ENCODE measurements at regions not wholly inside any gene's neighbourhood (a gene's known extent, or its start where the extent isn't known, plus 50 kb on each side); places are given as distances from the start of the nearest gene placed in this dataset.

GRCh38 chr15:98144388-98144787, 183.9 kb downstream of the ARRDC4 start:
- no peak for DNase-seq (ENCODE audit: low spot score)

DNA sequence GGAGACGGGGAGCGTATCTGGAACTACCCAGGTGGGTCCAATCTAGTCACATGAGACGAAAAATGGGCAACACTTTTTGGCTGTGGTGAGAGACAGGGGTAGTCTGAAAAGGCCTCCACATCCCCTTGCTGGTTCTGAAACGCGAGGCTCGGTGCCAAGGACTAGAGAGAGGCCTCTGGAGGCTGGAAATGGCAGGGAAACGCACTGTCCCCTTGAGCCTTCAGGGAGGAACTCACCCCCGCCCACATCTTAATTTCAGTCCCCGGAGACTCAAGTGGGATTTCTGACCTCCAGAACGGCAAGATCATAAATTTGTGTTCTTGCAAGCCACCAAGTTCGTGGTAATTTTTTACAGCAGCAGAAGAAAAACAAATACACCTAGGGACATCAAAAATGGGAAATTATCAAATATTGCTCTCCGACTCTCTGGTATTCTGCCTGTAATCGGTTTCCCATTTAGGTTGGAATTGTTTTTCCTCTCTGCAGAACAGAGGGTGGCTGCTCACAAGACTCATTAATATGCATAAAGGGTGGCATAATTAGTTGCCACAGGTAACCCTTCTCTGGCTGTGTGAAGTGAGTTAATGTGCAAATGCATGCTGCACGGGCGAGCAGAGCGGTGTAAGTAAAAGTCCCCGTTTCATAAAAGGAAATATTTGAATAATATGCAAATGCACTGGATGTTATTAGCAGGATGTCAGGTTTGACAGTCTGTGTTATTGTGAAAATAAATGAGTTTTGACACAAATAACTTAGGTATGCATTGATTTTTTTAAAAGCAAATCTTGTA, 185.7 kb downstream of the ARRDC4 start:
- no peak for DNase-seq (ENCODE audit: low spot score)

DNA sequence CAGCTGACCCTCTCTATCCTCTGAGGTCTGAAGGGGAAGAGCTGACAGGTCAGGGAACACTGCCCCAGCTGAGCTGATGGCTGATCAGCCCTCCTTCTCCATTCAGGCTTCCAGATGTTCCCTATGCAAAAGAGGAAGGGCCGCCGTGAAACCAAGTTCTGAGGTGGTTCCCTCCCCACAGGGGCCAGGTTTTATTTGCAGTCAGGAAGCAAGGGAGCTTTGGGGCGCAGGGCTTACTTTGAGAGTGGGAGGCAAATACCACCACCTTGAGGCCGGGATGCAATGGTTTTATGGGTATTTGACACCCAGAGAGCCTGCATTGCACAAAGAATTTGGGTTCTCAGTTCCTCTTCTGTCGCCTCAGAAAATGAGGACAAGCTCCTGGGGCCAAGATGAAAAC, 186.9 kb downstream of the ARRDC4 start:
- no peak for DNase-seq (ENCODE audit: low spot score)

DNA sequence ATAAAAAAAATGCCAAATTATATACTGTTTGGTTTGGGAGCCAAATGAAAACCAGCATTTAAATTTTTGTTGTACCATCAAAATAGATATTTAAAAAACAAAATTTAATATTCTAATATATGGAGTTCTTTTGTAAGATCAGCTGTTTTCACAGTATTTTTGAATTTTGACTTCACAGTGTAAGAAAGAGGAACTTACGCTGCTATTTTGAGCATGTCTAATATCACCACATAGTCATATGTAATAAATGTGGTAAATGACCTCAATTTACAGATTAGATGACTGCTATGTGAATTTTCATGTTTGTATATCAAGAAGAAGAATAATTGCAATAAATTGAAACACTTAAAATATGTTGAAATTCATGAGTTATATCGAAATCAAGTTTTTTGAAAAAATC, 189.6 kb downstream of the ARRDC4 start:
- DNase-seq (ENCODE audit: low spot score): no peak

- no peak for DNase-seq (ENCODE audit: low spot score)
Observed at GRCh38 chr15:98150536-98150935, 190.0 kb downstream of the ARRDC4 start.

- DNase-seq (ENCODE audit: low spot score): no peak
Observed at GRCh38 chr15:98151096-98151495, 190.6 kb downstream of the ARRDC4 start.

GRCh38 chr15:98152156-98152555, 191.7 kb downstream of the ARRDC4 start:
- DNase-seq (ENCODE audit: low spot score): no peak

DNA sequence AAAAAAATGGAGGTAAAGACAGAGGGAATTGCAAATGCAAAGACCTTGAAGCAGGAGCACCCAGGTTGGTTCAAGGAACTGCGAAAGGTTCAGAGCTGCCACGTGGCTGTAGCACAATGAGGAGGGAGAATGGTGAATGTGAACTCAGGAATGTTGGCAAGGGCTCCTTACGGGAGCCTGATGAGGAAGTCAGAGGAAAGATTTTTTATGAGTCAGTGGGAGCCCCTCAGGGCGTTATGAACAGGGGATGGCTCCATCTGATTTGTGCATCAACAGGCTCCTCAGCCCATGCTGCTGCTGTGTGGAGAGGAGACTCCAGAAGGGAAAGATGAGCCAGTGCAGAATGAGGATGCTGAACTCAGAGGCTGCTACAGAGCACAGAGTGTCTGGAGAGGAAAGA, 194.4 kb downstream of the ARRDC4 start:
- DNase-seq (ENCODE audit: low spot score): no peak

DNA sequence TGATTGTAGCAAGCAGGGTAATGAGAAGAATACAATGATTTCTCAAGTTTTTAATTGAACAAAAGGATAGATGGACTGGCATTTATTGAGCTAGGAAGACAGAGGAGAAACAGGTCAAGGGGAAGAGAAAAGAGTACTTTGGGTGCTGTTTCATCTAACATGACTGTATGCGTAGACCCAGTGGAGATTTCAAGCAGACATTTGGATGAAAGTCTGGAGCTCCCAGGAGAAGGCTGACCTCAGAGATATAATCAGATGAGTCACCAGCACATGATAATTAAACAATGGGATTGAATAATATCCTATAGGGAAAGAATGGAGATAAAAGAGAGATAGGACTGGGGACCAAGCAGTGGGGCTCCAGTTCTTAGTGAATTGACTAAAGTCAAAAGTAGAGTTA, 194.9 kb downstream of the ARRDC4 start:
- no peak for DNase-seq (ENCODE audit: low spot score)

DNA sequence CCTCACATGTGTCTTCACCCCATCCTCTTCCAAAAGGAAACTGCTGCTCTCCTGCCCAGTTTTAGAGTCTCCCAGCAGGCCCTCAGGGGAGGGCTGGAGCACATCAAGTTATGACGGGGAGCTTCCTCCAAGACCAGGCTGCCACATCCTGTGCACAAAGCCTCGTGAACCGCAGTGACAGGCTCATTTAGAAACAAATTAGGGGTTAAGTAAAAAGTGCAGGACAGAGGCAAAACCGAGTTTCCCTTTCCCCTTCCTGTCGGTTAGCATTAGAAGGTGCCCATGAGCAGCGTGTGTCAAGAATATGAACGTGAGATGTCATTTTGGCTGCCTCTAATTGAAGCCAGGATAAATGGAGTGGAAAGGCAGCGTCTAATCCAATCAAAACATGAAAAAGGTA, 199.7 kb downstream of the ARRDC4 start:
- DNase-seq (ENCODE audit: low spot score): no peak

- DNase-seq (ENCODE audit: low spot score): no peak
Observed at GRCh38 chr15:98163319-98164045, 203.0 kb downstream of the ARRDC4 start.

DNA sequence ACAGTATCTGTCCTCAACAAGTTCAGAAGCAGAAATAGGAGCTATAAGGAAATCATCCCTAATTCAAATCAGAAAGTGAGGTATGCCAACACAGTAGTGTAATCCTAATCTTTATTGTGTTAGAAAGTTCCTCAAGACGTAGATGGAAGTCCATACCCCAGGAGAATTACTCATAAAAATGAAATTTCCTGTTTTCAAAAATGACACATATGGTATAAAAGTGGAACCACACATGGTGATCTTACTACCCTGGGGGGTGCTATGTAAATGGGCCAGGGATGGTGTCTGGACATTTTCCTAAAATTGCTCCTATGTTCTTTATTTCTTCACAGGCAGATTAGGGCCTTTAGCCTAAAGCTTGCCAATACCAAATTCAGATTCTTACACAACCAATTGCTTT, 204.1 kb downstream of the ARRDC4 start:
- DNase-seq (ENCODE audit: low spot score): no peak

DNA sequence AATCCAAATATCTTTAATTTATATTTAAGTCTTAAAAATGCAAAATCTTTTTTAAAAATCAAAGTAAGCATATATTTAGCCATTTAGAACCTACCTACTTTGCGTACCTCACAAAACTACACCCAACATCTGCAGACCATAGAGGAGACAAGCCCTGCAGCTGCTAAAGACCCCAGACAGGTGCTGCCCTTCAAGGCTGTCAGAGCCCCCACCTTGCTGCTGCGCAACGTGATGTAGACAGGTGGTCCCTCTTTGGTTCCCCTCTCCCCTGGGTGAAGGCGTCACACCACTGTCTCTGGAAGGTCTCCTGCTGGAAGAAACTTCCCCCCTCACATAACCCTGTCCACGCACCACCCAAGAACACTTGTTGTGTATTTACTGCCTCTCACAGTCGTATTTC, 204.5 kb downstream of the ARRDC4 start:
- no peak for DNase-seq (ENCODE audit: low spot score)

DNA sequence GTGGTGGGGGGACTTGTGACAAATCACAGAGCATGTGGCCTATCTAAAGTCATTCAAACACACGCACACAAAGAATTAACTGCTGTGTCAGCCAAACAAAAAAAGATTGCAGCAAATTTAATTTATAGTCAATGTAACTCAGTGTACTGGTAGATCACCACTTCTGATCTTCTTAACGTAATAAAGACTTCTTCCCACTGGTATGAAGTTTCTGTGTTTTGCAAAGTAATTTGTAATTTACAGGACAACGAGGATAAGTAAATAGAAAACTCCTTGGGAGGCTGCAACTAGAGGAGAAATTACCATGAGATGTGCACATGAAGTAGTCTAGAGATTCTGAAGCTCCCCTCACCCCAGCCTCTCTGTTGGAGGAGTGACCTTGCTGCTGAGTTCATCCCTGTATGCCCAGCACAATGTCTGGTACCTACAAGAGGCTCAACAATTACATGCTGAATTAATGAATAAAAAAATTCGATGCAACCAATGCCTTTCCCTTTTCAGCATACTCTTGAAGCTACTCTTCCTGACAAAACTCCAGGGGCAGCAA, 207.3 kb downstream of the ARRDC4 start:
- DNase-seq (ENCODE audit: low spot score): no peak

DNA sequence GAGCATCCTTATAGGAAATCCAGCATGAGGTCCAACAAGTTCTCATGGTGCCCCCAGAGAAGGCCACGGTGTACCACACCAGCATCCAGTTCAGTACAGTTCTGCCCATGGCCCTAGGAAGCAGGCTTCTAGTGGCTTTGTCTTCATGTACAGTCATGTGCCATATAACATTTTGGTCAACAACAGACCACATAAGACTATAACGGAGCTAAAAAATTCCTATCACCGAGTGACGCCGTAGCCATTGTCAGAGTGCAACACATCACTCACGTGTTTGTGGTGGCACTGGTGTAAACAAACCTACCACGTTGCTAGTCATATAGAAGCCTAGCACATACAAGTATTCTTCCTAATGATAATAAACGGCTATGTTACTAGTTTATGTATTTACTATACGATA, 209.0 kb downstream of the ARRDC4 start:
- DNase-seq (ENCODE audit: low spot score): no peak

DNA sequence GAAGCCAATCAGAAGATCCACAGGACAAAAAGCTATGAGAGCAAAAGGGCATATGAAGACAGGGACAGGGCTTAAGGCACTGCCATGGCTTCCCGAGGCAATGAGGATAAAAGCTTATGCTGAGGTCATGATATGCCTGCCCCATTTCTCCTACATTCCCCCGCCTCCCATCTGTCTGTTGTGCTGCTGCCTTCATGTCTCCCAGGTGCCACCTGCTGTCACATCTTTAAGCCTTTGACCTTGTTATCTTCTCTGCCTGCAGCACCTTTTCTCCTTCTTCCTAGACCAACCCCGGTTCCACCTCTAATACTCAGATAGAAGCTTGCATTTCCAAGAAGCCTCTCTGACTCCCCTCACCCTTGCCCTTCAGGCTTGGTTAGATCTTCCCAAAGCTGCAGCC, 213.8 kb downstream of the ARRDC4 start:
- DNase-seq (ENCODE audit: low spot score): no peak

GRCh38 chr15:98174841-98175240, 214.3 kb downstream of the ARRDC4 start:
- no peak for DNase-seq (ENCODE audit: low spot score)

- peak; percentile 9 for DNase-seq (ENCODE audit: low spot score)
Observed at GRCh38 chr15:98177966-98178592, 217.6 kb downstream of the ARRDC4 start.

DNA sequence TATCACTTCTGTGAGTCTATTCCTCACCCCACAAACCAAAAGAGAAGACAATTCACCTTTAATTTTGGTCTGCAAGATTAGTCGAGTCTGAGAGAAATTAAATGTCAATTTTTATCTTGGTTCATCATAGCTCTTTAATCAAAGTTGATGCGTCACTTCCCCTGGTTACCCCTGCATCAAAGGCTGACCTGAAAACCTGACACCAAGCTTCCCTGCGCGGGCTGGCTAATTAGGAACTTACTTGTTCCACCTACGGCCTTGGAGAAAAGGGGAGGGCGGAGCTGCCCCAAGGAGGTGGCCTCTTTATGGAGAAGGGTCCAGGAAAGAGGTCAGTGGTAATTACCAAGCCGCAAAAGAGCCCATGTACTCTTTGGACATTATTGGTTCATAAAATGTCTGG, 218.4 kb downstream of the ARRDC4 start:
- no peak for DNase-seq (ENCODE audit: low spot score)

- no peak for DNase-seq (ENCODE audit: low spot score)
Observed at GRCh38 chr15:98187549-98187948, 227.0 kb downstream of the ARRDC4 start.

DNA sequence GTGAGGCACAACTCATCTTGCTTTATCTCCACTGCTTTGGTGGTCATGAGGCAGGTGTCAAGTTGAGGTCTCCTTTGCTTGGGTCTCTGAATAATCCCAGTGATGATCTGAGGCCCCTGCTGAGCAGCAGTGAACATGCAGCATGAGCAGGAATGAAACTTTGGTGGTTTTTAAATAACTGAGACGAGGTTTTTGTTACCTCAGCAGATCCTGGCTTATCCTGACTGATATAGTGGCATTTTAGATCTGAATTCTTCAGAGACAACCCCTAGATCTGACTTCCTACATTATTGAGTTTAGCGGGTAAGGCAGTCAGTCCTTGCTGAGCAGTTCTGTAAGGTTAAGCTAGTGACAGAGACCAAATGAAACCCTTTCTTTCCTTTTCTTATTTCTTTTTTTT, 230.4 kb downstream of the ARRDC4 start:
- DNase-seq (ENCODE audit: low spot score): no peak

GRCh38 chr15:98195796-98196195, 235.3 kb downstream of the ARRDC4 start:
- no peak for DNase-seq (ENCODE audit: low spot score)

- DNase-seq (ENCODE audit: low spot score): no peak
Observed at GRCh38 chr15:98196371-98196770, 235.9 kb downstream of the ARRDC4 start.
